Keratinocyte (primary cell): ENCODE measurements at regions not wholly inside any gene's neighbourhood (a gene's known extent, or its start where the extent isn't known, plus 50 kb on each side); places are given as distances from the start of the nearest gene placed in this dataset.

Experiments used
- DNase-seq: peaks from one replicate; pipeline ENCODE4 v3.0.0-alpha.2; 2011; ENCODE audit warnings: low read depth, missing footprints, low spot score
- FAIRE-seq: peaks from 2 replicates; lab custom pipeline; 2011; peaks lifted over from hg19 to GRCh38; lab: Jason Lieb, UNC
- H2AFZ ChIP-seq: 2 replicates; pipeline ENCODE4 v1.6.0; 2012; ENCODE audit warnings: low read length, control low read depth, inconsistent platforms; ENCODE audit not compliant: control insufficient read depth
- H3K27ac ChIP-seq: 2 replicates; pipeline ENCODE4 v1.5.1; 2011; ENCODE audit warnings: low read length; ENCODE audit not compliant: control insufficient read depth, insufficient read depth
- H3K27me3 ChIP-seq: 3 replicates; pipeline ENCODE4 v1.6.0; 2011; ENCODE audit warnings: low read length; ENCODE audit not compliant: control insufficient read depth, insufficient read depth; ENCODE audit errors: extremely low read depth
- H3K36me3 ChIP-seq, 2 experiments: 2 replicates in 1 of 2; 3 replicates in 1 of 2; pipeline ENCODE4 v1.5.1; 2011; ENCODE audit warnings: low read length in 2 of 2, mild to moderate bottlenecking in 1 of 2; ENCODE audit not compliant: control insufficient read depth in 2 of 2, insufficient read depth in 2 of 2; ENCODE audit errors: extremely low read depth in 1 of 2
- H3K4me1 ChIP-seq: 3 replicates; pipeline ENCODE4 v1.5.1; 2011; ENCODE audit warnings: low read length; ENCODE audit not compliant: control insufficient read depth, insufficient read depth; ENCODE audit errors: extremely low read depth
- H3K4me2 ChIP-seq: 3 replicates; pipeline ENCODE4 v1.6.0; 2011; ENCODE audit warnings: low read depth, low read length; ENCODE audit not compliant: control insufficient read depth, insufficient read depth; ENCODE audit errors: extremely low read depth
- H3K4me3 ChIP-seq, 3 experiments: fragments of 200-600 bp in 1 of 3; sonication (generic) in 1 of 3; 2 replicates in 2 of 3; 3 replicates in 1 of 3; pipeline ENCODE4 v1.5.1; 2011 to 2016; ENCODE audit warnings: low read length in 3 of 3, mild to moderate bottlenecking in 3 of 3, control low read depth in 2 of 3, inconsistent platforms in 1 of 3, low read depth in 1 of 3, mixed read lengths in 1 of 3, mixed run types in 1 of 3, moderate library complexity in 1 of 3; ENCODE audit not compliant: control insufficient read depth in 2 of 3, insufficient read depth in 2 of 3; ENCODE audit errors: extremely low read depth in 1 of 3
- H3K79me2 ChIP-seq: 2 replicates; pipeline ENCODE4 v1.6.0; 2012; ENCODE audit warnings: low read length; ENCODE audit not compliant: control insufficient read depth, insufficient read depth
- H3K9ac ChIP-seq: 3 replicates; pipeline ENCODE4 v1.6.0; 2011; ENCODE audit warnings: low read length; ENCODE audit not compliant: control insufficient read depth, insufficient read depth; ENCODE audit errors: extremely low read depth
- H3K9me1 ChIP-seq: 3 replicates; pipeline ENCODE4 v1.6.0; 2011; ENCODE audit warnings: low read length; ENCODE audit not compliant: control insufficient read depth, insufficient read depth; ENCODE audit errors: extremely low read depth
- H3K9me3 ChIP-seq: 2 replicates; pipeline ENCODE4 v1.5.1; 2012; ENCODE audit warnings: low read depth, low read length; ENCODE audit not compliant: control insufficient read depth
- H4K20me1 ChIP-seq: 3 replicates; pipeline ENCODE4 v1.6.0; 2011; ENCODE audit warnings: low read length; ENCODE audit not compliant: control insufficient read depth, insufficient read depth; ENCODE audit errors: extremely low read depth
- EZH2 ChIP-seq: IDR thresholded peaks from one replicate; pipeline ENCODE4 v1.6.1; 2012; ENCODE audit warnings: inconsistent platforms, mild to moderate bottlenecking, low read length, moderate library complexity
- dilution Hi-C: fragments of 300-500 bp; cut with MboI; formaldehyde crosslinking; loops from one replicate; pipeline ENCODE4 v1.7.0; 2020; ENCODE audit warnings: low sequenced_read_pairs; ENCODE audit not compliant: extremely low pct_ligation_motif_present
- TF ChIP-seq, protein P1 (sequence below), 3 experiments: IDR thresholded peaks in 1 of 3; conservative IDR thresholded peaks in 1 of 3; optimal IDR thresholded peaks in 1 of 3; 2 replicates in 2 of 3; 3 replicates in 1 of 3; pipeline versions ENCODE3 to v1.5.1; 2011; ENCODE audit warnings: low read length in 3 of 3, mild to moderate bottlenecking in 3 of 3, moderate library complexity in 2 of 3, control low read depth in 1 of 3, inconsistent platforms in 1 of 3; ENCODE audit not compliant: insufficient read depth in 2 of 3; ENCODE audit errors: extremely low read depth in 1 of 3

DNA sequence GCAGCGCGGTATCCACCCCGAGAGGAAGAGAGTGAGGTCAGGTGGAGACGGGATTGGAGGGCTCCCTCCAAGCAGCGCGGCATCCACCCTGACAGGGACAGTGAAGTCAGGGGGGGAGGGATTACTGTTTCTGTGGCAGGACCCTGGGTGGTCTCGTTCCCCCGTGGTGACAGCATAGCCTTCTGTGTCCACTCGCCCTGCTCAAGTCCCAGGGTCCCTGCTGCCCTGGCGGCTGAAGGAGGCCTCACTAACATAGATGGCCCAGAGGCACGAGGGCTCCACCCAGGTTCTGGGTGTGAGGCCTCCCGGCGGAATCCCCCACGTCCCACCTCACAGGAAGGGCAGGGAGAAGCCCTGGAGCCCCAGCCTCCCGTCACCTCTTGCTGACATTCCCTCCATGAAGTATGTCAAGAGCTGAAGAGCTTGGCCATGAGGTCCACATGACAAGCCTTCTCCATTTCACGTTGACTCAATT, 636.1 kb downstream of the BRD1 start:
- H3K4me1 ChIP-seq, result no peaks in the 10 kb centered on the region
- no peak overlapping the region for H2AFZ ChIP-seq
- no peaks in the 10 kb centered on the region for H3K36me3 ChIP-seq
- H3K4me2 ChIP-seq, result no peak overlapping the region
- H3K9me3 ChIP-seq, result peaks cover 38% of the 10 kb centered on the region
- H3K79me2 ChIP-seq, result no peaks in the 10 kb centered on the region
- FAIRE-seq, result no peak
- no peaks in the 10 kb centered on the region for H3K9me1 ChIP-seq
- H3K27ac ChIP-seq, result no peak overlapping the region
- no peak overlapping the region for H3K4me3 ChIP-seq
- no peaks in the 10 kb centered on the region for H4K20me1 ChIP-seq
- H3K27me3 ChIP-seq, result no peaks in the 10 kb centered on the region
- DNase-seq, result no peak
- dilution Hi-C loops, result no loop called here
- no peak overlapping the region for H3K9ac ChIP-seq
- TF ChIP-seq, protein P1, sequence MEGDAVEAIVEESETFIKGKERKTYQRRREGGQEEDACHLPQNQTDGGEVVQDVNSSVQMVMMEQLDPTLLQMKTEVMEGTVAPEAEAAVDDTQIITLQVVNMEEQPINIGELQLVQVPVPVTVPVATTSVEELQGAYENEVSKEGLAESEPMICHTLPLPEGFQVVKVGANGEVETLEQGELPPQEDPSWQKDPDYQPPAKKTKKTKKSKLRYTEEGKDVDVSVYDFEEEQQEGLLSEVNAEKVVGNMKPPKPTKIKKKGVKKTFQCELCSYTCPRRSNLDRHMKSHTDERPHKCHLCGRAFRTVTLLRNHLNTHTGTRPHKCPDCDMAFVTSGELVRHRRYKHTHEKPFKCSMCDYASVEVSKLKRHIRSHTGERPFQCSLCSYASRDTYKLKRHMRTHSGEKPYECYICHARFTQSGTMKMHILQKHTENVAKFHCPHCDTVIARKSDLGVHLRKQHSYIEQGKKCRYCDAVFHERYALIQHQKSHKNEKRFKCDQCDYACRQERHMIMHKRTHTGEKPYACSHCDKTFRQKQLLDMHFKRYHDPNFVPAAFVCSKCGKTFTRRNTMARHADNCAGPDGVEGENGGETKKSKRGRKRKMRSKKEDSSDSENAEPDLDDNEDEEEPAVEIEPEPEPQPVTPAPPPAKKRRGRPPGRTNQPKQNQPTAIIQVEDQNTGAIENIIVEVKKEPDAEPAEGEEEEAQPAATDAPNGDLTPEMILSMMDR (optimal IDR thresholded peaks at IDR 0.05 in 1 of 3, IDR thresholded peaks at IDR 0.05 in 1 of 3, conservative IDR thresholded peaks at IDR 0.05 in 1 of 3; ENCODE audit: extremely low read depth in 1 of 3, insufficient read depth in 2 of 3, low read length in 3 of 3), result no peak
- TF ChIP-seq EZH2, result no peak

DNA sequence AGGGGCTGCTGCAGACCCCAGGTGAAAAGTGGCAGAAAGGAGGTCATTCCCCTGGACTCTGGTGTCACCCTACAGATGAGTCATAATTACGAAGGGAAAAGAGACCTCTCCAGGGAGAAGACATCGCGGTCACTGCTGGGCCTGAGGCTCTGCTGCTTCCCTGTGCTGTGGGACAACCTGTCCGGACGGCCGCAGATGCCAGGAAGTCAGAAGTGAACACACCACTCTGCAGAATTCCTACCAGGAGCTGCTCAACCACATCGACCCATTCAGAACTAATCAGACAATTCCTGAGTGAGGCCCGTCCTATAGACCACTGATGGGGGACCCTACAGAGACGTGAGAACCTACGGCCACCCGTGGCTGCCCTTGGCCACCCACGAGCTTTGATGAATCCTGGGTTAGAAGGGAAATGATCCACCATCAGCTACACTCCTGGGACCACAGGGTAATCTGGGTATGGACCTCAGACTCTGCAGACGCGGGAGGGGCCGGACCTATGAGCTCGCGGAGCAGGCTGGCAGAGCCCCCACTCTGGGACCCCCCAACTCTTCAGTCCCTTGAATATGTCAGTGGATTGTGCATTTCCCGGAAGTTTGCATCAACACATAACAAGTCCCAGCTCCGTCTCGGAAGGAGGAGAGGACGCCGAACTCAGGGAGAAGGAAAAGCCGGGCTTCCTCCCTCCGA, 636.7 kb downstream of the BRD1 start:
- H3K4me2 ChIP-seq, result no peak overlapping the region
- no peaks in the 10 kb centered on the region for H3K4me1 ChIP-seq
- no peaks in the 10 kb centered on the region for H3K79me2 ChIP-seq
- no peak for TF ChIP-seq EZH2
- TF ChIP-seq, protein P1 (optimal IDR thresholded peaks at IDR 0.05 in 1 of 3, IDR thresholded peaks at IDR 0.05 in 1 of 3, conservative IDR thresholded peaks at IDR 0.05 in 1 of 3; ENCODE audit: extremely low read depth in 1 of 3, insufficient read depth in 2 of 3, low read length in 3 of 3), result no peak
- FAIRE-seq, result no peak
- peaks cover 41% of the 10 kb centered on the region for H3K9me3 ChIP-seq
- DNase-seq, result no peak
- H3K36me3 ChIP-seq, result no peaks in the 10 kb centered on the region
- no peak overlapping the region for H3K27ac ChIP-seq
- no peaks in the 10 kb centered on the region for H4K20me1 ChIP-seq
- dilution Hi-C loops, result no loop called here
- no peaks in the 10 kb centered on the region for H3K27me3 ChIP-seq
- H3K9me1 ChIP-seq, result no peaks in the 10 kb centered on the region
- H3K9ac ChIP-seq, result no peak overlapping the region
- H3K4me3 ChIP-seq, result no peak overlapping the region
- H2AFZ ChIP-seq, result no peak overlapping the region
